ENCODE measurements at regions not wholly inside any gene's neighbourhood (a gene's known extent, or its start where the extent isn't known, plus 50 kb on each side); places are given as distances from the start of the nearest gene placed in this dataset.

DNA sequence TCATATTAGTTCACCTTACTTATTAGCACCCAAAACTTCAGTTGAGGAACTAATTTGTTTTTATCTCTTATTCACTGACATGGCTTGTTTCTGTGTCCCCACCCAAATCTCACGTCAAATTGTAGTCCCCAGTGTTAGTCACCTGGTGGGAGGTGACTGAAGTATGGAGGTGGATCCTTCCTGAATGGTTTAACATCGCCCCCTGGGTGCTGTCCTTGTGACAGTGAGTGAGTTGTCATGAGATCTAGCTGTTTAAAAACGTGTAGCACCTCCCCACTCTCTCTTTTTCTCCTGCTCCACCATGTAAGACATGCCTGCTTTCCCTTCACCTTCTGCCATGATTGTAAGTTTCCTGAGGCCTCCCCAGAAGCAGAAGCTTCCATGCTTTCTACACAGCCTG lies 75.0 kb upstream of the HECTD2 start:
- in situ Hi-C loops (cut with MboI; ENCODE audit: low pct_unique_long_range_greater_than_20kb, low sequenced_read_pairs), result no loop called here
- no peak for DNase-seq

- no peak for DNase-seq
- in situ Hi-C loops (cut with MboI; ENCODE audit: low pct_unique_long_range_greater_than_20kb, low sequenced_read_pairs), result no loop called here
These were observed 70.4 kb upstream of the HECTD2 start for GRCh38 chr10:91339729-91340128.

DNA sequence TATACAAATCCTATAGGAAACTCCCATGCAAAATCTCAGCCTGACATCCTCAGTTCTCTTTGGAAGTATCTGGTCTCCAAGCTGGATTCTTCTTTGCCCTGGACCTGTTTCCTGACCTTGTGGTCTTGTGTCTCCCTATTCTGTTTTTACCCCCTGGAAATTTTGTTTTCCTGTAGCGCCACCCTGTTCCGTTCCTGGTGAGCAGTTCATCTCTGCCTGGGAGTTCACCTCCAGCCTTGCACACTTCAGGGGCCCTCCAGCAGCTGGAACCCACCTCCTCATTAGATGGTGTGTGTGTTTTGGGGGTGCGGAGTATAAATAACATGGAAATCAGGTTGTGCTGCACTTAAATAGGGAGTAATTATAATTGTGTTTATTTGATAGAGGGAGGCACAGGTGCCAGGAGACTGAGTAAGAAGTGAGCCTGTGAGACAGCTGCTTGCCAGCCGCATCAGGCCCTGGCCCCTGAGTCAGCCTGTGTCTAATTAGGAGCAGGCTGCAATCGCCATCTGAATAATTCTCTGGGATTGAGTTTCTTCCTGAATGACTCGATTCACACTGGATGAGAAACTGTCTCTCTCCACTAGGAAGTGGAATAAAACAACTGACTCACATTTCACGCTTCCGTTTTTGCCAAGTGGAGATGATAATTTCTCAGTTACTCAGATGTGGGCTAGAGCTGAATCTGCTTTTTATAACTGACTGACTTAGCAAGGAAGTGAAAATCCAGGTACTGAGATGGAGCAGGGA lies 69.4 kb upstream of the HECTD2 start:
- DNase-seq, result no peak
- in situ Hi-C loops (cut with MboI; ENCODE audit: low pct_unique_long_range_greater_than_20kb, low sequenced_read_pairs), result no loop called here

DNA sequence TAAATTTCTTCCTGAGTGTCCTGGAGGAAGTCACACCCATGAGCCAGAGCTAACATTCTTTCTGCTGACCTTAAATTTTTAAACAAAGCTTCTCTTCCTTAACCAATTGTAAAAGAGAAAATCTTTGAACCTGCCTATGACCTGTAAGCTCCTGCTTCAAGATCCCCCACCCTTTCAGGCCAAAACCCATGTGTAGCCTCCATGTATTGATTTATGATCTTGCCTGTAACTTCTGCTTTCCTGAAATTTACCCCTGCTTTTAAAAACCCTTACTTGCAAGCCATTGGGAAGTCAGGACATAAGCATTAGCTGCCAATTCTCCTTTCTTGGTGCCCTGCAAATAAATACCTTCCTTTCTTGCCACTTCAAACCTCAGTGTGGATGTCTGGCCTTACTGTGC lies 68.5 kb upstream of the HECTD2 start:
- DNase-seq, result peak; percentile 7
- in situ Hi-C loops (cut with MboI; ENCODE audit: low pct_unique_long_range_greater_than_20kb, low sequenced_read_pairs), result no loop called here

- in situ Hi-C loops (cut with MboI; ENCODE audit: low pct_unique_long_range_greater_than_20kb, low sequenced_read_pairs), result no loop called here
- DNase-seq, result no peak
These were observed 67.1 kb upstream of the HECTD2 start for GRCh38 chr10:91343010-91343409.

- no peak for DNase-seq
- in situ Hi-C loops (cut with MboI; ENCODE audit: low pct_unique_long_range_greater_than_20kb, low sequenced_read_pairs), result no loop called here
These were observed 65.9 kb upstream of the HECTD2 start for GRCh38 chr10:91344117-91344856.

DNA sequence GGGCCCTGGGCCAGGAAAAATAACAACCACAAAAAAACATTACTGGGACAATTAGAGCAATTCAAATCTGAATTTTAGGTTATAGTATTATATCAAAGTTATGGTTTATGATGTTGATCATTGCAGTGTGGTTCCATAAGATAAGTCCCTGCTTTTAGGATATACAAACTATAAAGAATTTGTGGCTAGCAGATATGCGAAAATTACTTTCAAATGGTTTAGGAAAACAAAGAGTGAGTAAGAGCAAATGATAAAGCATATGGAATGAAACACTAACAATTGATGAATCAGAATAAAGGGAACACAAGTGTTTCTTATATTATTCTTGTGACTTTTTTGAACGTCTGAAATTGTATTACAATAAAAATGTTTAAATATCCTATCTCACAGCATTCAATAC lies 64.4 kb upstream of the HECTD2 start:
- in situ Hi-C loops (cut with MboI; ENCODE audit: low pct_unique_long_range_greater_than_20kb, low sequenced_read_pairs), result no loop called here
- no peak for DNase-seq

GRCh38 chr10:91347529-91347928 lies 62.6 kb upstream of the HECTD2 start:
- no peak for DNase-seq
- in situ Hi-C loops (cut with MboI; ENCODE audit: low pct_unique_long_range_greater_than_20kb, low sequenced_read_pairs), result no loop called here

DNA sequence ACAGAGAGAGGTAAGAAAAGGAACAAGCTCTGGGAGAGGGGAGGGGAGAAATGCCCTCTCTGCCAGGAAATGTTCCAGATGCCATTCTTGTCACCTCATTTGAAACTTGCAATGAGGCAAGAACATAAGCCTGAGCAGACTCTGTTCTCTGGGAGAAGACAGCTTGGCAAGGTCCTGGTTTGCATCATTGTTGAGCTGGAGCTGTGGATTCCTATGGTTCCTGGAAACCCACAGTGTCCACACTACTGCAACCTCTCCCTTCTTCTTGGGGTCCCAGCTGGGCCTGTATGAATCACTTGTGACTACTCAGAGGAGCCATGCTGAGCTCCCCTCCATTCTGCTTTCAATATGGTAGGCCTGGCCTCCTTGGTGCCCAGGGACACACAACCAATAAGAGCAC lies 60.8 kb upstream of the HECTD2 start:
- DNase-seq, result no peak
- in situ Hi-C loops (cut with MboI; ENCODE audit: low pct_unique_long_range_greater_than_20kb, low sequenced_read_pairs), result no loop called here

DNA sequence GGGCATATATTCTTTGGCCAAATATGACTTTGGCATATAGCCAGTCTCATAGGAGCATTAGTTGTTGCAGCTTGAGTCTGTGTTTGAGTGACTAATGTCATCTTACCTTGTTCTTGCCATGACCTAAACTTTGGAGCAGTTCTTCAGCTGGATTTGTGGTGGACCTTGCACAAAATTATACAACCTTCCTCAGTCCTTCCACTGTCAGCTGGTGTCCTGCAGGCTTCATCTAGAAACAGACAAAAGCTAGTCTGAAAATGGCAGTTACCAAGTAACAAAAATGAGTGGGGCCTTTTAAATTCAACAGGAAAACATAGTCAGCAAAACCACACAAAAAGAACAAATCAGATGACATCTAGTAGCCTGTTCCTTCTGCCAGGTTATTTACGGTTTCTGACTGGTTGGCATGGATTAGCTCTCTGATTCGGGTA lies 59.5 kb upstream of the HECTD2 start:
- in situ Hi-C loops (cut with MboI; ENCODE audit: low pct_unique_long_range_greater_than_20kb, low sequenced_read_pairs), result no loop called here
- no peak for DNase-seq

- in situ Hi-C loops (cut with MboI; ENCODE audit: low pct_unique_long_range_greater_than_20kb, low sequenced_read_pairs), result no loop called here
- no peak for DNase-seq
These were observed 57.4 kb upstream of the HECTD2 start for GRCh38 chr10:91352760-91353159.

DNA sequence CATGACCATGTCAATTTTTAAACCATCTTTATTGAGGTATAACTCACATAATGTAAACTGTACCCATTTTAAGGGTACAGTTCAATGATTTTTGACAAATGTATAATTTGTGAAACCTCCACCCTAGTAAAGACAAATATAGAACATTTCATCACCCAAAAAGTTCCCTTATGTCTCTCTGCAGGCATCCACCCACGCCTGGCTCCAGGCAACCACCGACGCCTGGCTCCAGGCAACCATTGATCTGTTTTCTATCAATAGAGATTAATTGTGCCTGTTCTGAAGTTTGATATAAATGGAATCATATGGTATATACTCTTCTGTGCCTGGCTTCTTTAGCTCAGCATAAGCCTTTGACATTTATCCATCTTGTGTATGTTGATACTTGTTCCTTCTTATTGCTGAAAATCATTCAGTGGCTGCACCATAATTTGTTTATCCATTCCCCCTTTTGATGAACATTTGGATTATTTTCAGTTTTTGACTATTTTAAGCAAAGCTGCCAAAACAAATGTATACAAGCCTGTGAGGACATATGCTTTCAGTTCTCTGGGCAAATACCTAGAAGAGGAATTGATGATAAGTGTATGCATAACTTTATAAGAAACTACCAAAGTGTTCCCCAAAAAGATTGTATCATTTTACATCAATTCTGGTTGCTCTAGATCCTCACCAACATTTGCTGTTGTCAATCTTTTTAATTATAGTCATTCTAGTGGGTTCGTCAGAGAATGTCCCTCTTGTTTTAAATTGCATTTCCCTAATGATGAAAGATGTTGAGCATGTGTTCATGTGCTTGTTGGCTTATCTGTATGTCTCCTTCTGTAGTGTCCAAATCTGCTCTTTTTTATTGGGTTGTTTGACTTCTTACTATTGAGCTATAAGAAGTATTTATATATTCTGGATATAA lies 55.7 kb upstream of the HECTD2 start:
- in situ Hi-C loops (cut with MboI; ENCODE audit: low pct_unique_long_range_greater_than_20kb, low sequenced_read_pairs), result no loop called here

GRCh38 chr10:91355998-91356397 lies 54.1 kb upstream of the HECTD2 start:
- DNase-seq, result no peak
- in situ Hi-C loops (cut with MboI; ENCODE audit: low pct_unique_long_range_greater_than_20kb, low sequenced_read_pairs), result no loop called here

More for the DNA sequence above, 55.7 kb upstream of the HECTD2 start:
- no peak for DNase-seq

GRCh38 chr10:91357497-91357896 lies 52.6 kb upstream of the HECTD2 start:
- DNase-seq, result no peak
- in situ Hi-C loops (cut with MboI; ENCODE audit: low pct_unique_long_range_greater_than_20kb, low sequenced_read_pairs), result no loop called here
